Heart right ventricle (tissue), 16 donors: ENCODE measurements at regions not wholly inside any gene's neighbourhood (a gene's known extent, or its start where the extent isn't known, plus 50 kb on each side); places are given as distances from the start of the nearest gene placed in this dataset.

ENCODE experiments used
- ATAC-seq, 8 donors: fragments of 200-7000 bp; cut with Tn5 transposase; one replicate each; pipeline ENCODE4 v1.9.1; 2020; ENCODE audit warnings: mild to moderate bottlenecking in 8 of 8, moderate library complexity in 8 of 8, moderate number of reproducible peaks in 1 of 8
- DNase-seq, 2 donors: peaks; one replicate each; pipeline ENCODE4 v3.0.0-alpha.2; 2020
- H3K27ac ChIP-seq, 10 donors: fragments of 200-600 bp; sonication (generic) in 2 of 10; one replicate each; pipeline versions ENCODE4 v1.5.0 to v1.8.0; 2020 to 2022; ENCODE audit warnings: mild to moderate bottlenecking in 3 of 10
- H3K27me3 ChIP-seq, 7 donors: fragments of 200-600 bp; one replicate each; pipeline ENCODE4 v1.8.0; 2021 to 2022; ENCODE audit warnings: mild to moderate bottlenecking in 2 of 7
- H3K36me3 ChIP-seq, 9 donors: fragments of 200-600 bp; sonication (generic) in 1 of 9; one replicate each; pipeline versions ENCODE4 v1.5.0 to v1.8.0; 2020 to 2022; ENCODE audit warnings: mild to moderate bottlenecking in 2 of 9
- H3K4me1 ChIP-seq, 9 donors: fragments of 200-600 bp; sonication (generic) in 1 of 9; one replicate each; pipeline versions ENCODE4 v1.5.0 to v1.8.0; 2020 to 2022; ENCODE audit warnings: mild to moderate bottlenecking in 4 of 9
- H3K4me3 ChIP-seq, 10 donors: fragments of 200-600 bp; sonication (generic) in 2 of 10; one replicate each; pipeline versions ENCODE4 v1.5.0 to v1.8.0; 2020 to 2022; ENCODE audit warnings: mild to moderate bottlenecking in 7 of 10, moderate library complexity in 2 of 10
- H3K9me3 ChIP-seq, 11 donors: fragments of 200-600 bp in 10 of 11; sonication (generic) in 2 of 11; one replicate each; pipeline versions ENCODE4 v1.5.0 to v1.8.0; 2013 to 2022; ENCODE audit warnings: mild to moderate bottlenecking in 2 of 11, control low read depth in 1 of 11, moderate library complexity in 1 of 11
- WGBS, 2 donors: extraction: QIAGEN DNeasy Blood & Tissue Kit; methylation state at CpG; one replicate each; pipeline ENCODE4 v1.1.7; 2013; ENCODE audit warnings: inconsistent platforms in 1 of 2; 5-methylcytosine and 5-hydroxymethylcytosine counted together
- intact Hi-C, 10 donors: fragments of 100-400 bp; cut with DNase I; formaldehyde crosslinking; loops; one replicate each; pipeline versions ENCODE4 v1.11.1 to v1.14.2; 2022
- TF ChIP-seq, protein P1 (sequence below), 9 donors: fragments of 200-600 bp; sonication (generic) in 2 of 9; IDR thresholded peaks; one replicate each; pipeline versions ENCODE4 v1.5.0 to v1.8.0; 2021 to 2022; ENCODE audit warnings: antibody characterized with exemption in 9 of 9, mild to moderate bottlenecking in 5 of 9, moderate library complexity in 1 of 9
- donor health status: Arrhythmogenic right ventricular cardiomyopathy.
- donor health status: ischemic (EF 13 %, LVEDD 7.1; RV severe dilation, severe dysfunction).
- donor health status: healthy with polysubstance abuse.
- donor health status: DM: no; HTN: yes; CAD: no.
- donor health status: DM: no; HTN: no; CAD: no.
- donor health status: ischemic (EF 25% LVEDD 6.9; RV normal size, moderate dysfunction).
- donor health status: ischemic (EF 25% LVEDD 5.7; RV mildly dilated, moderate dysfunction).
- donor health status: healthy.
- donor health status: DM: yes; HTN: yes; CAD: no.
- donor health status: Ischemic cardiomyopathy.
- donor health status: ischemic (EF 35%, LVEDD 5.7; RV mildly dilated, moderate dysfunction).
- donor health status: nonischemic (EF 11% LVEDD 7.7; RV severe dilation, severe dysfunction).
- donor health status: DM: yes; HTN: yes; CAD: no.
- donor health status: PGD.
- donor health status: ischemic (EF 29% LVEDD 5.4; RV normal size, mild dysfunction).
- donor health status: nonischemic (EF 23%, LVEDD 6.1; RV moderate dilation, normal function).

DNA sequence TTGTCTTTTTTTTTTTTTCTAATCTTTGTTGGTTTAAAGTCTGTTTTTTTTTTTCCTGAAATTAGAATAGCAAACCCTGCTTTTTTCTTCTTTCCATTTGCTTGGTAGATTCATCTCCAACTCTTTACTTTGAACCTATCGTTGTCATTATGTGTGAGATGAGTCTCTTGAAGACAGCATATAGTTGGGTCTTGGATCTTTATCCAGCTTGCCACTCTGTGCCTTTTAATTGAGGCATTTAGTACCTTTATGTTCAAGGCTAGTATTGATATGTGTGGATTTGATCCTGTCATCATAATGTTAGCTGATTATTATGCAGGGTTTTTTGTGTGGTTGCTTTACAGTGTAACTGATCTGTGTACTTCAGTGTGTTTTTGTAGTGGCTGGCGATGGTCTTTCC is 383.8 kb downstream of the MAN2A1 start:
- H3K9me3 ChIP-seq: peaks cover 0 to 52% (median 14%) of the 10 kb centered on the region in 11 donors
- H3K36me3 ChIP-seq: no peaks in the 10 kb centered on the region
- ATAC-seq (no peak), DNase-seq (no peak)
- 45 to 91% methylated on average over 2 of the region's 2 CpGs for WGBS, 2 donors
- intact Hi-C loops: no loop called here
- H3K27me3 ChIP-seq: peaks cover 0 to 5% (median 0%) of the 10 kb centered on the region in 7 donors
- no peak overlapping the region for H3K4me3 ChIP-seq
- TF ChIP-seq, protein P1, sequence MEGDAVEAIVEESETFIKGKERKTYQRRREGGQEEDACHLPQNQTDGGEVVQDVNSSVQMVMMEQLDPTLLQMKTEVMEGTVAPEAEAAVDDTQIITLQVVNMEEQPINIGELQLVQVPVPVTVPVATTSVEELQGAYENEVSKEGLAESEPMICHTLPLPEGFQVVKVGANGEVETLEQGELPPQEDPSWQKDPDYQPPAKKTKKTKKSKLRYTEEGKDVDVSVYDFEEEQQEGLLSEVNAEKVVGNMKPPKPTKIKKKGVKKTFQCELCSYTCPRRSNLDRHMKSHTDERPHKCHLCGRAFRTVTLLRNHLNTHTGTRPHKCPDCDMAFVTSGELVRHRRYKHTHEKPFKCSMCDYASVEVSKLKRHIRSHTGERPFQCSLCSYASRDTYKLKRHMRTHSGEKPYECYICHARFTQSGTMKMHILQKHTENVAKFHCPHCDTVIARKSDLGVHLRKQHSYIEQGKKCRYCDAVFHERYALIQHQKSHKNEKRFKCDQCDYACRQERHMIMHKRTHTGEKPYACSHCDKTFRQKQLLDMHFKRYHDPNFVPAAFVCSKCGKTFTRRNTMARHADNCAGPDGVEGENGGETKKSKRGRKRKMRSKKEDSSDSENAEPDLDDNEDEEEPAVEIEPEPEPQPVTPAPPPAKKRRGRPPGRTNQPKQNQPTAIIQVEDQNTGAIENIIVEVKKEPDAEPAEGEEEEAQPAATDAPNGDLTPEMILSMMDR (IDR thresholded peaks at IDR 0.05): no peak
- H3K27ac ChIP-seq: no peak overlapping the region
- H3K4me1 ChIP-seq: no peaks in the 10 kb centered on the region

DNA sequence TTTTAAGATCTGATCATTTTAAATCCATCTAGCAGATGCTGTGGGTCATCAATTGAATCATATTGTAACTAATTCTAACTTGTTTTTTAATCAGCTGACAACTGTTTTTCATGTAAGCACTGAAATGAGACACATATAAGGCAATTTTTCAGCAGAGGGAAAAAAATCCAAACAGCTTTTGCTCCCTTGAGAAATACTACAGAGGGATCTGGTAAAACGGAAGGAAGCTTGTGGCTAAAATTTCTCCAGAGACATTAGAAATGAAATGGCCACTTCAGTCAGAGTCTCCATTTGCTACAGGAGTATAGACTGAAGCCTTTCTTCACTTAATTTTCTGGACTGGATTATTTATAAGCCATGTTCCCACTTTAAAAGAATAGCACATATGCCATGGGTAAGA is 385.9 kb downstream of the MAN2A1 start:
- H3K27me3 ChIP-seq: peaks cover 0 to 5% (median 0%) of the 10 kb centered on the region in 7 donors
- TF ChIP-seq, protein P1 (IDR thresholded peaks at IDR 0.05): no peak
- H3K4me1 ChIP-seq: no peaks in the 10 kb centered on the region
- DNase-seq: no peak
- no peak overlapping the region for H3K27ac ChIP-seq
- no peak overlapping the region for H3K4me3 ChIP-seq
- no peak for ATAC-seq
- intact Hi-C loops: no loop called here
- no peaks in the 10 kb centered on the region for H3K36me3 ChIP-seq
- WGBS, 2 donors: 61 to 63% methylated on average over 1 of the region's 1 CpG
- H3K9me3 ChIP-seq: peaks cover 0 to 35% (median 7%) of the 10 kb centered on the region in 11 donors

DNA sequence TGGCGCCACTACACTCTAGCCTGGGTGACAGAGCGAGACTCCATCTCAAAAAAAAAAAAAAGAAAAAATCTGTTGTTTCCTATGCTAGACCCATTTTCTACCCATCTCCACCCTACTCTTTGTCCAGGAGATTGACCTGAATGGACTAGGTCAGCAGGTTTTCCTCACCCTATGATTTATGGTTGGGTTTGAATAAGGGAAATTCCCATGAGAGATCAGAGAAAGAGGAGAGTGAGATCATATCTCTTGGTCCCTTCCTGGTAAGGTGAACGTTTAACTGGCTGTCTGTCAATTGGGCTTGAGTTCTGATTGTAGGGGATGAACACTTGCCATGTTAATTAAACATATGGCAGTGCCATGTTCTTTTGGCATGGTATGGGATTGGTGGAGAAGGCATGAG is 387.4 kb downstream of the MAN2A1 start:
- ATAC-seq: no peak
- TF ChIP-seq, protein P1 (IDR thresholded peaks at IDR 0.05): no peak
- H3K27ac ChIP-seq: no peak overlapping the region
- no peaks in the 10 kb centered on the region for H3K4me1 ChIP-seq
- no peak for DNase-seq
- H3K27me3 ChIP-seq: peaks cover 0 to 5% (median 0%) of the 10 kb centered on the region in 7 donors
- no peaks in the 10 kb centered on the region for H3K36me3 ChIP-seq
- WGBS, 2 donors: 69 to 71% methylated on average over 3 of the region's 3 CpGs
- H3K4me3 ChIP-seq: no peak overlapping the region
- peaks cover 0 to 31% (median 7%) of the 10 kb centered on the region in 11 donors for H3K9me3 ChIP-seq
- intact Hi-C loops: no loop called here

DNA sequence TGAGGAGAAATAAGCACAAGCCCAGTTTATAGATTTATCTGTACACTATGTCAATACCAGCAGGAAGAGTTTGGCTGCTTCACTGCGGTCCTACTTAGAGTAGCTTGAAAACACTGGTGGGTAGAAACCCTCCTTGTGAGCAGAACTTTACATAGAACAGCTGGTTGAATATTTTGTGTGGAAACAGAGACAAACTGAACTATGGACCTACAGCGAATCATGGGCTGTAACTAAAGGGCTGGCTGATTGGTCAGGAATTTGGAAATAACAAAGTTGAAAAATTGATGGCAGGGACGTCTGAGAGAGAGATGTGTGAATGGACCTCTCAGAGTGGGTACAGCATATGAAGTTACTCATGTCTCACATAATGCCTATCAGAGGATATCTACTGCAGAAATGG is 392.5 kb downstream of the MAN2A1 start:
- Histone ChIP-seq H3K9me3 (no peaks in the 10 kb centered on the region), H3K27me3 (peaks cover 0 to 9% (median 0%) of the 10 kb centered on the region in 7 donors), H3K4me3 (no peak overlapping the region), H3K36me3 (no peaks in the 10 kb centered on the region), H3K4me1 (no peaks in the 10 kb centered on the region), H3K27ac (no peak overlapping the region)
- intact Hi-C loops: no loop called here
- DNase-seq (no peak), ATAC-seq (no peak)
- 87 to 92% methylated on average over 3 of the region's 3 CpGs for WGBS, 2 donors
- TF ChIP-seq, protein P1 (IDR thresholded peaks at IDR 0.05): no peak
